MG63 (cell line): ENCODE measurements at regions not wholly inside any gene's neighbourhood (a gene's known extent, or its start where the extent isn't known, plus 50 kb on each side); places are given as distances from the start of the nearest gene placed in this dataset.

Source experiments
- DNase-seq: peaks from one replicate; pipeline ENCODE4 v3.0.0-alpha.2; 2020
- H3K27me3 ChIP-seq: fragments of 250-450 bp; sonication (Bioruptor Pico); 2 replicates; pipeline ENCODE4 v1.5.1; 2020; ENCODE audit warnings: mild to moderate bottlenecking, moderate library complexity
- H3K36me3 ChIP-seq: fragments of 250-450 bp; sonication (Bioruptor Pico); 2 replicates; pipeline ENCODE4 v1.5.1; 2020; ENCODE audit warnings: mild to moderate bottlenecking, moderate library complexity
- H3K4me3 ChIP-seq: fragments of 250-450 bp; sonication (Bioruptor Pico); 2 replicates; pipeline ENCODE4 v1.5.1; 2020; ENCODE audit warnings: mild to moderate bottlenecking, moderate library complexity
- H3K9me3 ChIP-seq: fragments of 250-450 bp; sonication (Bioruptor Pico); 2 replicates; pipeline ENCODE4 v1.5.1; 2020; ENCODE audit warnings: mild to moderate bottlenecking, moderate library complexity

DNA sequence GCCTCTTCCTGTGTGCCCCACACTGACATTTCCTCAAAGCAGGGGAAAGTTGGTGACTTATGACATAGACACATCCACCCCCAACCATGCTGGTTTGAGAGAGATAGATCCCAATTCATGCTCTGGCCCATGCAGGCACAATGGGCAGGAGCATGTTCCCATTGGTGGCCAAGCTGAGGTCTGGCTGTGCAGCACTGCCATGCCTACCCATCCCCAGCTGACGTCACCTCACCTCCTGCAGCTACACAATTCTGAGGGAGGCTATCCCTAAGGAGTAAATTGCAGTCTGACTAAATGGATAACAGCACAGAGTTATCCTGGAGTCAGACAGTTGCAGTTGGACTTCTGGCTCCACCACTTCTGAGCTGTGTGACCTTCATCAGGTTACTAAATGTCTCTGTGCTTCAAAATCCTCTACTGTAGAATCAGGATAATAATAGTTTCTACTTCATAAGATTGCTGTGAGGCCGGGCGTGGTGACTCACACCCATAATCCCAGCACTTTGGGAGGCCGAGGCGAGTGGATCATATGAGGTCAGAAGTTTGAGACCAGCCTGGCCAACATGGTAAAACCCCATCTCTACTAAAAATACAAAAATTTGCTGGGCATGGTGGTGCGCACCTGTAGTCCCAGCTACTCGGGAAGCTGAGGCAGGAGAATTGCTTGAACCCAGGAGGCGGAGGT, 323.9 kb downstream of the BCL11B start:
- H3K4me3 ChIP-seq: no peak overlapping the region
- no peaks in the 10 kb centered on the region for H3K27me3 ChIP-seq
- H3K9me3 ChIP-seq: no peaks in the 10 kb centered on the region
- no peak for DNase-seq
- H3K36me3 ChIP-seq: no peaks in the 10 kb centered on the region

DNA sequence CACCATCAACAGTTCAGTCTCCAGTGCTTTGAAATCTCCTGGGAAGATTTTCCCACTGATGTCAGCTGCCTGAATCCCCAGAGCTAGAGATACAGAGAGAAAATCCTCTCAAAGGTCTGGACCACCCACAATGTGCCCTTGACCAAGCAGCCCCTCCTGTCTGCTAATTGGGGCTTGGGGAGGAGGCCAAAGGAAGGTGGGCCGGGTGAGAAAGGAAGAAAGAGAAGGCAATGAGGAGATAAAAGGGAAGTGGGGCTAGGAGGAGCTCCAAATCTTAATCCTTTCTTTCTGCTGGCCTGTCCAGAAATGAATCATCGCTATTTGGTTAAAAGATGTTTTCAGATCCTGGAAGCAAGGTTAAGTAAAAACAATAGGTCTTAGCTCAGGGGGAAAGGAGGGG, 322.9 kb downstream of the BCL11B start:
- Histone ChIP-seq H3K27me3 (no peaks in the 10 kb centered on the region), H3K4me3 (no peak overlapping the region), H3K9me3 (no peaks in the 10 kb centered on the region), H3K36me3 (no peaks in the 10 kb centered on the region)
- no peak for DNase-seq

DNA sequence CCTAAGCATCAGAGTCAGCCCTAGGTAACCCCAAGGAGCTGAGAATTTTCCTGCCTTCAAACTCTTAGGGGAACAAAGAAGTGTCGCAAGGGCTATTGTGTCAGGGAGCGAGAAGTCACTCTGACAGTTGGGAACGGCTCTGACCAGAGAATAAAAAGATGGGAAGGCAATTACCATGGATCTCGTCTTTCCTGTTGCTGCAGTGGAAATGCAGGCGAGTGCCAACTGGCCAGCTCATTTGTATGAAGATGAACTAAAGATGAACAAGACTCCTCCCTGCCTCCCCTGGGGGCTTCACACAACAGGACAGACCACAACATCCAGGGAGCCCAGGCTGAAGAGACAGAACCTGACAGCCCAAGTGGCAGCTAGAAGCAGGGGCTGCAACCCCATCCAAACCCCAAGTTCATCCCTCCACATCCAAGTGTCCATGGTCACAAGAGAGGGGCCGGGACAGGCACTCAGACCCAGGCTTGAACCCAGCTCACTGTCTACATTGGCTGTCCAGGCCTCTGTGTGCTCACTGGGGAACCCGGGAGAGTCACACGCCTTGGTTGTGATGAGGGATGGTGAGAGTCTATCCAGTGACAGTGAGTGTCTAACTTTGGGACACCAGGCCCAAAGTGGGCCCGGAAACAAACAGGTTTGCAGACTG, 322.4 kb downstream of the BCL11B start:
- Histone ChIP-seq H3K9me3 (no peaks in the 10 kb centered on the region), H3K4me3 (no peak overlapping the region), H3K27me3 (no peaks in the 10 kb centered on the region), H3K36me3 (no peaks in the 10 kb centered on the region)
- DNase-seq: no peak

DNA sequence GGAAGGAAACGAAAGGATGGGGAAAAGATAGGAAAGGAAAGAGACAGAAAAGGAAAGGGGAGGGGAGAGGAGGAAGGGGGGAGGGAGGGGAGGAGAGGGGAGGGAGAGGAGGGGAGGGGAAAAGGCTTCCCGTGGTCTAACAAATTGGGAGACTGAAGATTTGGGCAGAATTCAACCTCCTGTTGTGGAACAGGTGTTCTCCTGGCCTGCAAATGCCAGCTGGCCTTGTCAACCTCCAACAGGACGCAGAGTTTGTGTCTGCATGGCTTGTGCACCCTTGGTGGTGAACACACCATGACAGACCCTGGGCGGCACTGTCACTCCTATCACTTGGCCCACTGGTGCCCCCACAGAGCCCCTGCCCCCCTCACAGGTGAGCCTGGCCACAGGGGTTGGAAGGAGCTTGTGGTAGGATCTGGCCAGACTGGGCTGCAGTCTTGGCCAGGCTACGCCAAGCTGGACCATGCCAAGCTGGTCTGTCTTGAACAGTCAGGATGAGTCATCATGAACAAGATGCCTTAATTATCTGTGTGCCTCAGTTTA, 321.6 kb downstream of the BCL11B start:
- H3K27me3 ChIP-seq: no peaks in the 10 kb centered on the region
- no peak for DNase-seq
- no peak overlapping the region for H3K4me3 ChIP-seq
- H3K36me3 ChIP-seq: no peaks in the 10 kb centered on the region
- H3K9me3 ChIP-seq: no peaks in the 10 kb centered on the region

DNA sequence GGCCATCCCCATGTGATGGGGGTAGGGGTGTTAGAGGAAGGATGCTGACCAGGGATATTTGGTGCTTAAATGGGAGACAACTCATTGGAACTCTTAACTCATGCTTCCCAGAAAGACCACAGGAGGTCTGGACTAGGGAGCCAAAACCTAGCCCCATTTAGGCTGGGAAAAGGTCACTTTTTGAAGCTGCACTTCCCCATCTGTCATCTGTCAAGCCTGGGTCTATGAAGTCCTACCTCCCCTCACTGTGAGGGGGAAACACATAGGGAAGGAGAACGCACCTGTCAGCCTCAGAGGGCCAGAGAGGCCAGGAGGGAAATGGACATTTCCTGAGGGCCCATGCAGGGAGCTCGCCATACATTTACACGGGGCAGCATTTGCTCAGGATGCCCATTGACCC, 321.0 kb downstream of the BCL11B start:
- H3K4me3 ChIP-seq: no peak overlapping the region
- H3K9me3 ChIP-seq: no peaks in the 10 kb centered on the region
- no peak for DNase-seq
- H3K27me3 ChIP-seq: no peaks in the 10 kb centered on the region
- H3K36me3 ChIP-seq: no peaks in the 10 kb centered on the region

DNA sequence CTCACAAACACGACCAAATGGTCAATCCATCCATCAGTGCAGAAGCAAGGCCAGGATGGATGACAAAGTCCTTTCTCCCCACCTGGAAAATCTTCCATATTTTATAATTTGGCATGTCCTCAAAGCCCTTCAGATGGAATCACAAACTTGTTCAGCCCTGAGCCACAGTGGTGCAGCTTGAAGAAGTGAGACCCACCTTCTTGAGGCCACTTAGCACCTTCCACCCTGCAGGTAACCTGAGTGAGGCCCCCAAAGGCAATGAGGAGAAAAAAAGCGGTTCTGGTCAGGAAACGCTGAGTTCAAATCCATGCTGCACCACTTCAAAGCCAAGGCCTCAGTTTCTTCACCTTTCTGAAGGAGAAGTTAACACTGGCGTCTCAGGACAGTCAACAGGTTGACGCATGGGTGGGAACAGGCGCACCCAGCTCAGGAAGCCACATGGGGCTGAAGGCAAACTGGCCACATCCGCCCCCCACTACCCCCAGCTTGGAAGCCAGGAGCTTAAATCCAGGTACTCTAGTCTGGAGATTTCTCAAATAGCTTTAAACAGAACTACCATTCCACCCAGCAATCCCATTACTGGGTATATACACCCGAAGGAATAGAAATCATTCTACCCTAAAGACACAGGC, 320.4 kb downstream of the BCL11B start:
- no peaks in the 10 kb centered on the region for H3K9me3 ChIP-seq
- H3K36me3 ChIP-seq: no peaks in the 10 kb centered on the region
- H3K4me3 ChIP-seq: no peak overlapping the region
- no peak for DNase-seq
- H3K27me3 ChIP-seq: no peaks in the 10 kb centered on the region

DNA sequence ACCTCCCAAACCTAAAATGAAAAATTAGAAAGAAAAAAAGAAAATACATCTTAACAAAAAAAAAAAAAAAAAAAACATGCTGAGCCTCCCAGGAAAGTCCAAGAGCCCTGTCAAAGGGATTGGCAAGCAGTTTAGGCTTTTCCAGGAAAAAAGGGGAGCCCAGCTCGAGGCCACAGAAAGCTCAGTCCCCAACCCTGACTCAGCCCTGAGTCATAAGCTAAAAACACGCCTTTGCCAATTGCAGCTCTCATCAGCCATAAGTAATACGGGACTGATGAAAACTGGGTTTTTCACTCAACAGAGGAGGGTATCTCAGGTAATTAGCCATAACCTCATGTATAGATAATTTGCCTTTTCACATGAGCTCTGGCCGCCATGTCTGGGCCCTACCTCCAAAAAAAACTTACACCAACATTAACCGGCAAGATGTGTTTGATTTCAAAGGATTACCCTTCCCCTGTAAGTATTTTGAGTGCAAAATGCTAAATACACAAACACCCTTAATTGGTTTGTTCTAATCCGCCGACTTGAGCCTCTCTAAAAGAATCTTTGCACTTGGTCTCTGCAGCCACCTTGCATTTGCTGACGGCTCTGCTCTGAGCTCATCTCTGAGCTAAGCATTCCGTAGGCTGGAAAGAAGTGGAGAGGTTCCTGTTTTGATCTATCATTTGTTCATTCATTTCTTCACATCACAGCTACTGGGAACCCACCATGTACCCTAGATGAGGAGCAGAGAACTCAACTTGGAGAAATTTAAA, 319.2 kb downstream of the BCL11B start:
- Histone ChIP-seq H3K36me3 (no peaks in the 10 kb centered on the region), H3K27me3 (no peaks in the 10 kb centered on the region), H3K4me3 (no peak overlapping the region), H3K9me3 (no peaks in the 10 kb centered on the region)
- DNase-seq: peak; percentile 72

DNA sequence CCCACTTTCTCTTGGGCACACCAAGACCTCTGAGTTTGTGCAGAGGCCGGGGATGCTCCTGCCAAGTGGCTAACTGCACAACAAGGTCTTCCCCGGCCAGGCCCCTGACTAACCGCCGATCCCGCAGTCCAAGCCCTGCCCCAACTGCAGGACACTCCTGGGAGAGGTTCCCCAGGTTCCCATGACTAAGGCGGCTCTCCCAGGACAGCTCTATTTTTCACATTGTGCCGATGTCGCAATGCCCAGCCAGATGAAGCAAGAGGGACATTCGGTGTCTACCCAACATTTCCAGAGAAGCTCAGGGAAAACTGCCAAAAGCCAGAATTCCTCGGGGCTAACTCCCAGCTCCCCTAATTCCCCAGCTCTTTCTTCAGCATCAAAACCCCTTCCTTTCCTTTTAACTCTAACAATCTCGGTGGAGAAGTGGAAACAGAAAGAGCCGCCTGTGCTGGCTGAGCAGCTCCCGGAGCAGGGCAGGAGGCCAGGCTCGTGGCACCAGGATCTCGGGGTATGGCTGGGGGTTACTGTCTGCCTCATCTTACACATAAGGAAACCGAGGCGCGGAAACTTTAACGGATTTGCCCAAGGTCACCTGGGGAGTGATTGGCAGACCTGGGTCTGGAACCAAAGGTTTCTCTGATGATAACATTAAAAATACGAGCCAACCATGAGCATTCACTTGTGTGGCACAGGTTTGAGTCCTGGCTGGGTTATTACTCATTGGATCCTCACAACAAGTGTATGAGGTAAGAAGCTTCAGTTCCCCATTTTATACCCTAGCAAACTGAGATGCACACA, 318.2 kb downstream of the BCL11B start:
- H3K4me3 ChIP-seq: no peak overlapping the region
- no peaks in the 10 kb centered on the region for H3K9me3 ChIP-seq
- no peaks in the 10 kb centered on the region for H3K36me3 ChIP-seq
- no peaks in the 10 kb centered on the region for H3K27me3 ChIP-seq
- peak; percentile 69 for DNase-seq

DNA sequence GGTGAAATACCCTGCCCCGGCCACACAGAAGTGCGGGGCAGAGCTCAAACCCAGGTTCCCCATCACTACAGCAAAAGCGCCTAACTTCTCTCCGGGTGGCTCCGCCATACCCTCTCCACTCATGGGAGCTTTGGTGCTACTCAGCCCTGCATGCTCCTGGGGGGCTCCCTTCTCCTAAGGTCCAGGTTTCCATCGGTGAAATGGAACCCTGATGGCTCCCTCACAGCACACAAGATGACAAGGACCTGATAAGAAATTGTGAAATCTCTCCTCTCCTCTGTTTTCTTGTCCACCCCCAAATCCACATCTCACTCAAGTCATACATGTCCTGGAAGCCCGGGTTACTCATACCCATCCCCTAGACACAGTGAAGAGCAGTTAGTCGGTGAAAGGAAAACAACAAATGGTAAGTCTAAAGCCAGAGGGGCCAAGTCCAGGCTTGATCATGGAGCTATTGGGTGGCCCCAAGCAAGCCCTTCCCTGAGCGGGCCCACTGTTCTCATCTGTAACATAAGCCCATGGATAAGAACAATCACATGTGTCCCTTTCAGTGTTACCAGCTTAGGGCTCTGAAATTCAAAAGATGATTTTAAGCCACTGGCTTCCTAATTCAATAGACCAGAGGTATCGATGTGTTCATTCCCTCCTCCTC, 317.5 kb downstream of the BCL11B start:
- Histone ChIP-seq H3K36me3 (no peaks in the 10 kb centered on the region), H3K4me3 (no peak overlapping the region), H3K9me3 (no peaks in the 10 kb centered on the region), H3K27me3 (no peaks in the 10 kb centered on the region)
- no peak for DNase-seq

DNA sequence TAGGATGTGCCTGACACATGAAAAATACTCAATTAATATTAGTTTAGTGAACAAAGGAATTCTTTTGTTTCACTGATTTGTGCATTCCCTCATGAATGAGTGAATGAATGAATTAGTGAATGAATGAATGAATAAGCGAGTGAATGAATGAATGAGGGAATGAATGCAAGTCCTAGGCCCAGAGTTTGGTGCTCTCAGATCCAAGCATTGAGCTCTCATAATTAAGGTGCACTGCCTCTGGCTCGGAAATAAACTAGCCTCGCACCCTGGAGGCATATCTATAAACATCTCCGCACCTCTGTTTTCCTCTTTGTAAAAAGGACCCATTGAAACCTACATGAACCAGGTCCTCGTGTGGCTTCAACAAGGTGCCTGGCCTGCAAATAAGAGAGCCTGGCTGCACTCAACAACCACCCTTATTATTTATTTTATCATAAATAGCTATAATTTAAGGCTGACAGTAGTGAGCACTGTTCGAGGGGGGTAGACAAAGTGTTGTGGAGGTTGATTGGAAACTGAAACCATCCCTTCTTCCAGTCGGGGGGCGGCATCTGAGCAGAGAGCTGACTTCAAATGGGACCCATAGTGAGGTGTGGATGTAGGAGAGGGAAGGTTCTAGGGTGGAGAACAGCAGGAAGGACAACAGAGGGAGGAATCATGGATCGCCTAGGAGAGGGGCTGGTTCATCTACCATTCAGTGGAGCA, 316.8 kb downstream of the BCL11B start:
- no peak for DNase-seq
- Histone ChIP-seq H3K4me3 (no peak overlapping the region), H3K27me3 (no peaks in the 10 kb centered on the region), H3K9me3 (no peaks in the 10 kb centered on the region), H3K36me3 (no peaks in the 10 kb centered on the region)

DNA sequence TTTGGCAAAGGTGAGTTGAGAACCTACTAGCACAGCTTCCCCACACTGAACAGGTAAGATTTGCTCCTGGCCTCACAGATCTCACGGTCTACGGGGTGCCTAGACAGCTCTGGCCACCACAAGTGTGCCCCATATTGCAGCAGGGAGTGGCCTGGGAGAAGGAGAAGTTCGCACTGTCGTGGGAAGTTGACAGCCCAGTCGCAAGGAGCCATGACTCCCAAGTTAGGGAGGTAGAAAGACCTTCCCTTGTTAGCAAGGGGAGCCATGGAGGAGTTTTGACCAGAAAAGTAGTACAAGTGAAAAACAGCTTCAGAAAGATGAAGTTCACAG, 316.3 kb downstream of the BCL11B start:
- no peaks in the 10 kb centered on the region for H3K9me3 ChIP-seq
- no peaks in the 10 kb centered on the region for H3K36me3 ChIP-seq
- DNase-seq: no peak
- H3K4me3 ChIP-seq: no peak overlapping the region
- no peaks in the 10 kb centered on the region for H3K27me3 ChIP-seq

DNA sequence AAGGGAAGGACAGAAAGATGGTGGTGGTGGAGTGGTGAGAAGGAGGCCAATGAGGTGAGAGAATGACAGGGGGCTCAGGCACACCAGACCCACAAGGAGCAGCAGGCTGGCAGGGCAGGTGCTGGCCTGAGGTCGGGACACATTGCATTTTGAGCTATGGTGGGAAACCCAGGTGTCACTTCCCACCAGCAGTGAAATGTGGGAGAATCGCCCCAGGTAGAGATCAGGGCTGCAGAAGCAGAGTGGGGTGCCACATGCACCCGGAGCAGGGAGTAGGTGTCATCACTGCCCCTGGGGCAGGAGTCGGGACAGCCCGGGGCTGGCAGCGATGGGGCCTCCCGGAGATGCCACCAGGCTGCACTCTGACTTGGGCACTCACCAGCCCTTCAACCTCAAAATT, 315.8 kb downstream of the BCL11B start:
- no peaks in the 10 kb centered on the region for H3K9me3 ChIP-seq
- no peak overlapping the region for H3K4me3 ChIP-seq
- H3K36me3 ChIP-seq: no peaks in the 10 kb centered on the region
- H3K27me3 ChIP-seq: no peaks in the 10 kb centered on the region
- no peak for DNase-seq

DNA sequence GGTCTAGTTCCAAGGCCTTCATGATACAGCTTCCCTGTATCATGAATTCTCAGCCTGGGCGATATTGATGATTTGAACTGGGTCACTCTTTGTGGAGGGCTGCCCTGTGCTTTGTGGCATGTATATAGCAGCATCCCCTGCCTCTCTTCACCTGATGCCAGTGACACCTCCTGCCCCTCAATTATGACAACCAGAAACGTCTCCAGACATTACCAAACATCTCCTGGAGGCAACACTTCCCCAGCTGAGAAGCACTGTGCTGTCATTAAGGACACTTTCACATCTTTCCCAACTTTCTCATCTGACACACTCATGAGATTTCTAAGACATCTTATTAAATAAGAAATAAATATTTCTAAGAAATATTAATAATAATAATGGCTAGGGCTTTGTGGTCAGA, 315.3 kb downstream of the BCL11B start:
- no peaks in the 10 kb centered on the region for H3K27me3 ChIP-seq
- H3K36me3 ChIP-seq: no peaks in the 10 kb centered on the region
- no peak overlapping the region for H3K4me3 ChIP-seq
- H3K9me3 ChIP-seq: no peaks in the 10 kb centered on the region
- no peak for DNase-seq

DNA sequence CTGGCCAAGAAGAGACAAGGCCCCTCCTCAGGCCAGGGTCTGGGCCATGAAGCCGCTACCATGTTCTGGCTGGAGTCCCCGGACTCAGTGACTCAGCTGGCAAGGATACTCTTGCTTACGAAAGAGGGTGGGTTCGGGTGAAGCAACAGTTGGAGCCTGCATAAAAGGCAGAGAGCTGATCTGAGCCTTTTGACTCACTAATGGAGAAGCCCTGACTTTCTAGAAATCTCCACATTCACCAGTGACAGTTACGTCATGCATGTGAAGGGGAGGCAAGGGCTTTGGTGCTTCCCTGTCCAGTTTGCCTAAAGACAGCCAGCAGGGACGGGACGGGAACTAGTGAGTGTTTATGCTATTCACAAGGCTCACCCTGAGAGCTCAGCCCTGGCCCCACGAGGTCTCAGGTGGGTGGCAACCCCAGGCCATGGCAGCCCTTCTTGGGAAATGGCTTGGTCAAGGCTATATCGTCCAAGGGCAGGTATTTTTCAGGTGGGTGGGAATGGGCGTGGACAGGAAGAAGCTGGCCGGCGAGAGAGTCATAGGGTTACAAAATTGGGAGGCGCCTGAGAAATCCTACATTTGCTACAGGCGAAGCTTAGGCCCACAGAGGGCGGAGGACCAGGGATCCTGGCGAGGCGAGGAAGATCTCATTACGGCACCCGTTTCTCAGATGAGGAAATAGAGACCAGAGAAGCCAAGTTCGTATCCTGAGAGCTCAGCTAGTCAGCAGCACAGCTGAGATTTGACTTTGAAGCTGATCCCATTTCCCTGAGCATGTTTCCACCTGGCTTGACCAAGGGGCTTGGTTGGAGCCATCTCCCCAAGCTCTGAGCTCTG, 314.6 kb downstream of the BCL11B start:
- Histone ChIP-seq H3K4me3 (no peak overlapping the region), H3K36me3 (no peaks in the 10 kb centered on the region), H3K9me3 (no peaks in the 10 kb centered on the region), H3K27me3 (no peaks in the 10 kb centered on the region)
- peak; percentile 78 for DNase-seq

DNA sequence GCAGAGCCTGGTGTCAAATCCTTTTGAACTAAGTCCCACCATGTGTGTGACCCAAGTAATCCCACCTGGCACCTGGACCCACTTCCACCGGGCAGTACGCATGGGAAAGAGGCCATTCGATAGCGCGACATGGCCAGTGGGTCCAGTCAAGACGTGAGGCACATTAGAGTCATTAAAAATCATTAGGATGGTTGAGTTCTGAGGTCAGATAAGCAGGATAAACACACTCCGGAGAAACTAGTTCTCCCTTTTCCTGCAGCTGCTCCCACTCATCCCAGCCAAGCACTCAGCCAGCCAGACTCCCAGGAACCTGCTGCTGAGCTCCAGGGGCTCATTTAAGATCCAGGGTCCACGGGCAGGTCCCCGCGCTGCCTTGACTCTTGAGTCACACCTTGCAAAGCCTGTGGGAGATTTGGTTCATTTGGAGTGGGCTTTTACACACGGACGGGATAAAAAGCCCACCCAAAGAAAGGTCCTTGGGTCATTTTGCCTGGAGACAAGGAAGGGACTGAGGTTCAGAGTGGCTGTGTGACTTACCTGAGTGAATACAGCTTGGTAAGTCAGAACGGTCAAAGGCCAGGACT, 313.9 kb downstream of the BCL11B start:
- Histone ChIP-seq H3K27me3 (no peaks in the 10 kb centered on the region), H3K9me3 (no peaks in the 10 kb centered on the region), H3K4me3 (no peak overlapping the region), H3K36me3 (no peaks in the 10 kb centered on the region)
- no peak for DNase-seq
